CD4-positive, alpha-beta T cell treated with Interferon alpha-2 for 1 hour (primary cell): ENCODE measurements at regions not wholly inside any gene's neighbourhood (a gene's known extent, or its start where the extent isn't known, plus 50 kb on each side); places are given as distances from the start of the nearest gene placed in this dataset.
"Not testable (repeated sequence)": the region's sequence is repeated elsewhere in the genome, so short reads cannot be mapped to it uniquely, and the experiment has no call there.

Experiments used
- DNase-seq, 2 donors: peaks; one replicate each; pipeline ENCODE4 v3.0.0-alpha.2; 2020 to 2022

- DNase-seq, result no peak
Observed at GRCh38 chr1:30164693-30165092, 558.7 kb downstream of the MATN1 start.

DNA sequence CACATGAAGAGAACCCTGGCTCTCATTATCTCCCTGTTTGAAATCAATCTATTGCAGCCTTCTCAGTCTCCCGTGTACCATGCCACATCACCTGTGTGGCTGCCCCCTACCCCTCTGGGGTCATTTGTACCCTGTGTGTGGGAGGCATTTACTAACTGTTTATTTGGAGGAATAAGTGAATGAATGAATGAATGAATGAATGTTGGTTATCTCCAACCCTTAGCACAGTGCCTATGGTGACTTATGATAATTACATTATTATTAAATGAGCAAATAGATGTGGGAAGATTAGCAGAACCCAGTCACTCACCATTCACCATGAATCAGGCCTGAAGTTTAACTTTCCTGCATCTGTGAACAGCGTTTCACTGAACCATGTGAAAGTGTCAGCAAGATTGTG, 560.8 kb downstream of the MATN1 start:
- no peak for DNase-seq

DNA sequence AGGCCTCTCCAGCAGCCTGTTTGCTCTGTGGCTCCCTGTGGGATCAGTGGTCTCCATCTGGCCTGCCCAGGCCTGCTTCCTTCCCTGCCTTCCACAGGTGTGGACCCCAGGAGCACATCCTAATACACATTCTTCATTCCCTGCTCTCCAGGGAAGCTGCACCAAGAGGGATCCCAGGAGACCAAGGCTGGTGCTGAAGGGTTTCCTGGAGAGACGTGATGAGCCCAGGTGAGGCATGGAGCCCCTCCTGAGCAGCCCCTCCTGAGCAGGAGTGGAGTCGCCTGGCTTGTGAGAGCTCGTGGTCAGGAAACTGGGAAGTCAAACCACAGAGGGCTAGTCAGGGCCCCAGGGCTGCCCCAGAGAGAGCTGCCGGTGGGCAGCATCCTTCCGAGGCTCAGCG, 561.4 kb downstream of the MATN1 start:
- DNase-seq, result no peak

GRCh38 chr1:30160999-30161689, 562.2 kb downstream of the MATN1 start:
- no peak for DNase-seq

DNA sequence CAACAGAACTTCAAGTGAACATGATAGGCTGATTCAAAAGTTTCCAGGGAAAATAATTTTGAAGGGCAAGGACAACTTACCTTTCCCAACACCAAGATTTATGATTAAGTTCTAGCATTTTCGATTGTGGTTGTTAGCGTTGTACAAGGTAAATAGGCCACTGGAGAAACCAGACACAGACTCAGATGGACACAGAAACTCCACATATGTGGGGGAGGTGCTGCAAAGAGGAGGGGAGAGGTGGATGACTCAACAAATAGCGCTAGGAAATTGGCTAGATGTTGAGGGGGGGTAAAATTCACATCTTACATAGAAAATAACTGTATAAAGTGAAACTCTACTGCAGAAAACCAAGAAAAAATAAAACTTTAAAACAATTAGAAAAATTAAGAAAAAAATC, 564.4 kb downstream of the MATN1 start:
- DNase-seq, result no peak

GRCh38 chr1:30155698-30156097, 567.7 kb downstream of the MATN1 start:
- DNase-seq, result not testable (repeated sequence)

DNA sequence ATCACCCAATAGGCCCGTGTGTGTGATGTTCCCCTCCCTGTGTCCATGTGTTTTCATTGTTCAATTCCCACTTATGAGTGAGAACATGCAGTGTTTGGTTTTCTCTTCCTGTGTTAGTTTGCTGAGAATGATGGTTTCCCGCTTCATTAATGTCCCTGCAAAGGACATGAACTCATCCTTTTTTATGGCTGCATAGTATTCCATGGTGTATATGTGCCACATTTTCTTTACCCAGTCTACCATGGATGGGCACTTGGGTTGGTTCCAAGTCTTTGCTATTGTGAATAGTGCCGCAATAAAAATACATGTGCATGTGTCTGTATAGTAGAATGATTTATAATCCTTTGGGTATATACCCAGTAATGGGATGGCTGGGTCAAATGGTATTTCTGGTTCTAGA, 568.1 kb downstream of the MATN1 start:
- DNase-seq, result not testable (repeated sequence)

GRCh38 chr1:30153743-30154449, 569.5 kb downstream of the MATN1 start:
- DNase-seq, result no peak

DNA sequence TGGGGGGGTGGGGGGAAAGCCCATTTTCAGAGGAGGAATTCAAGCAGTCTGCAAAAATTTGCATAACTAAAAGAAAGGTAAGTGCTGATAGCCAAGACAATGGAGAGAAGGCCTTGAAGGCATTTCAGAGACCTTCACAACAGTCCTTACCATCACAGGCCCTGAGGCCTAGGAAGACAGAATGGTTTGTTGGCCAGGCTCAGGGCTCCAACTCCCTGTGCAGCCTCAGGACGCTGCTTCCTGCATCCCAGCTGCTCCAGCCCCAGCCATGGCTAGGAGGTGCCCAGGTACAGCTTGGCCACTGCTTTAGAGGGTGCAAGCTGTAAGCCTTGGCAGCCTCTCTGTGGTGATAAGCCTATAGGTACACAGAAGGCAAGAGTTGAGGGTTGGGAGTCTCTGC, 571.6 kb downstream of the MATN1 start:
- no peak for DNase-seq

GRCh38 chr1:30151119-30151518, 572.3 kb downstream of the MATN1 start:
- DNase-seq, result no peak

- DNase-seq, result no peak
Observed at GRCh38 chr1:30149226-30149625, 574.2 kb downstream of the MATN1 start.

DNA sequence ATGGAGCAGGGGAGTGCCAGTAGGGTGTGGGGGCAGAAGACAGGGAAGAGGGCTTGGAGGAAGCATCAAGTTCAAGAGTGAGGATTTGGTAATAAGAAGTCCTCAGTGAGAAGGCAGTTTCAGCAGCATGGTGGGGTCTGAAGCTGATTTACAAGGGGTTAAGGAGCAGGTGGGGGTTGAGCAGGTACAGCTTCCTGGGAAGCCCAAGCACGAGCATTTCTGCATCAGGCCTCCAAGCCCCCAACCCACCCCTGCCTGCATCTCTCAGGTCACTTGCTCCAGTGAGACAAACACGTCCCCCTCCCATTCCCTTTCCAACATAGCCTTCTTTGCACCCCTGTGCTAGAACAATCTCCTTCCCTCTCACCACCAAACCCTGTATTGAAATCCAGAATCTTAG, 574.7 kb downstream of the MATN1 start:
- no peak for DNase-seq

DNA sequence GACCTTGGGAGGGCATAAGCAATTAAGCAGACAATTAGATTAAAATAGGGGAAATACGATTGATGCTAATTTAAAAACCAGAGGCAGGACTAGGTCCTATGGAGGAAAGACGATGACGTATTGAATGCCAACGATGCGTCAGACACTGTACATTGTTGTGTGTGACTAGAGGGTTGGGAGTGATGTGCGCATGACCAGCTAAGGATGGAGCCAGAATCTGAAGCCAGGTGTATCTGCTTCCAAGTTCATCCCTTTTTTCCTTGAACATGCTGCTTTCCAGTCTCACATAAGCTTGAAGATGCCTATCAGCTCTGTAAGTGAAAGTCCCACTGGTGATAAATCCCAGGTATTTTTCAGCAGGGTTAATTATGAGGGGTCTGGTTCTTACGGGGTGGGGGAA, 576.2 kb downstream of the MATN1 start:
- no peak for DNase-seq

- no peak for DNase-seq
Observed at GRCh38 chr1:30146448-30146847, 576.9 kb downstream of the MATN1 start.

- no peak for DNase-seq
Observed at GRCh38 chr1:30145723-30146303, 577.6 kb downstream of the MATN1 start.

DNA sequence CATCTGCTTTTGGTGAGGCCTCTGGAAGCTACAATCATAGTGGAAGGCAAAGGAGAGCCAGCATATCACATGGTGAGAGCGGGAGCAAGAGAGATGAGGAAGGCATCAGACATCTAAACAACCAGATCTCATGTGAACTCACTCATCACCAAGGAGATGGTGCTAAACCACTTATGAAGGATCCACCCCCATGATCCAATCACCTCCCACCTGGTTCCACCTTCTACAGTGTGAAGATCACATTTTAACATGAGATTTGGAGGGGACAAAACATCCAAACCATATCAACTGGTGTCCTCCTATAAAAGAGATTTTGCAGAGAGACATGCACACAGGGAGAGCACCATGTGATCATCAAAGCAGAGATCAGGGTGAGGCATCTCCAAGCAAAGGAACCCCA, 578.6 kb downstream of the MATN1 start:
- DNase-seq, result no peak

GRCh38 chr1:30143517-30143916, 579.9 kb downstream of the MATN1 start:
- no peak for DNase-seq

GRCh38 chr1:30140566-30140965, 582.8 kb downstream of the MATN1 start:
- DNase-seq, result no peak

GRCh38 chr1:30138891-30139290, 584.5 kb downstream of the MATN1 start:
- no peak for DNase-seq

DNA sequence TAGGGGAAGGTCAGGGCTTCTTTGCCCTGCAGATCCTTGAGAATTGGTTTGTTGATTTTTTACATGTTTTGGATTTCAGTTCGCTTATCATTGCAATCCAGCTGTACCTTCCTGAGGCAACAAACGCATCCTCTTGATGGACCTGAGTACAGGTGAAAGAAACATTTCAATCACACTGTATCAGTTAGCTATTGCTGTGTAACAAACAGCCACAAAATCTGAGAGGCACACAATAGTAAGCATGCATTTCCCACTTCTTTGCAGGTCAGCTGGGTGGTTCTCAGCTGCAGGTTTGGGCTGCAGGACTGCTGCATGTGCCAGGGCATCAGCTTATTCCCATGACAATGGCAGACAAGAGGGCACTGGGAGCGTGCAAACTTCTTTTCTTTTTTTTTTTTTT, 586.4 kb downstream of the MATN1 start:
- no peak for DNase-seq

GRCh38 chr1:30135698-30136097, 587.7 kb downstream of the MATN1 start:
- no peak for DNase-seq

DNA sequence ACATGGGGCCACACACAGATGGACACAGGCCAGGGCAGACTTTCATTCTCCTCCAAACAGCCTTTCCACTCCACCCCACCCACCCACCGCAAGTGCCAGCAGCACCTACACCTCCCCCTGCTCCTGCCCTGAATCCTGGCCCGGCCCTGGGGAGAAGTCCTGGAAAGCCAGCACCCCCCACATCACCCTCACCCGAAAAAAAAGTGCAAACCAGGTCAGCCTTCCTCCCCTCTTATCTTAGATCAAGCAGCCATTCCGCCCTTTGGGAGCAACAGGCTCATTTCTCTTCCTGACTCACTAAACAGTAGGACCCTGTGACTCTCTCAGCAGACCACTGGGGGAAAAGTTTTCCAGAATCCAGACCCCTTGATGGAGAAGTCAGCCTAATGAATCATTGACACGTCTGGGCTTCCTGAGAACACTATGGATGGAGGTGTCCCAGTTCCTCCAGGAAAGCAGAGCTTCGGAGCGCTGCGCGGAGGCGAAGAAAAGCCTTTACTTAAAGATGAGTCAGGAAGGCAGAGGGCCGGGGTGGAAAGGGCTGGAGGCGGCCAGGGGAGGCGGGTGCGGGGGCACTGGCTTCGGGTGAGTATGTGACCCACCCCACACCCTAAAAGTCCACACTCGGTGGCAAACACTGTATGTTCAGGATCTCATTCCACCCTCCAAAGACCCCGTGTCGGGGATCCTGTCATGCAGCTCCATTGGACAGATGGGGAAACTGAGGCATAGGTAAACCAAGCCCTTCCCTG, 588.7 kb downstream of the MATN1 start:
- DNase-seq, result no peak

GRCh38 chr1:30133414-30134055, 589.9 kb downstream of the MATN1 start:
- no peak for DNase-seq
